Ectodermal cell (in vitro differentiated cells): ENCODE measurements at regions not wholly inside any gene's neighbourhood (a gene's known extent, or its start where the extent isn't known, plus 50 kb on each side); places are given as distances from the start of the nearest gene placed in this dataset.
"Not testable (repeated sequence)": the region's sequence is repeated elsewhere in the genome, so short reads cannot be mapped to it uniquely, and the experiment has no call there.

Experiments
- H3K27ac ChIP-seq: 2 replicates; pipeline ENCODE4 v1.7.0; 2013; ENCODE audit warnings: mild to moderate bottlenecking, low read depth, low read length; ENCODE audit not compliant: insufficient read depth, poor library complexity, severe bottlenecking
- H3K27me3 ChIP-seq: 2 replicates; pipeline ENCODE4 v1.7.0; 2013; ENCODE audit warnings: mild to moderate bottlenecking, low read length; ENCODE audit not compliant: insufficient read depth, control insufficient read depth, poor library complexity, severe bottlenecking
- H3K36me3 ChIP-seq: one replicate; pipeline ENCODE4 v1.7.0; 2013; ENCODE audit warnings: low read length; ENCODE audit not compliant: control insufficient read depth, insufficient read depth
- H3K4me1 ChIP-seq: one replicate; pipeline ENCODE4 v1.7.0; 2013; ENCODE audit warnings: low read length; ENCODE audit not compliant: control insufficient read depth, insufficient read depth
- H3K4me3 ChIP-seq: 2 replicates; pipeline ENCODE4 v1.7.0; 2013; ENCODE audit warnings: low read depth, low read length, control low read depth; ENCODE audit not compliant: insufficient read depth
- H3K9me3 ChIP-seq: 2 replicates; pipeline ENCODE4 v1.7.0; 2013; ENCODE audit warnings: mild to moderate bottlenecking, low read length, moderate library complexity; ENCODE audit not compliant: control insufficient read depth
- WGBS, 2 experiments: methylation state at CpG; one replicate each; pipeline ENCODE4 v1.1.7; 2013; ENCODE audit warnings: missing lambda C conversion rate in 2 of 2; 5-methylcytosine and 5-hydroxymethylcytosine counted together

- H3K27ac ChIP-seq = no peak overlapping the region
- WGBS, 2 experiments = 83 to 87% methylated on average over 6 of the region's 6 CpGs
- H3K27me3 ChIP-seq = peaks cover 3% of the 10 kb centered on the region
- no peaks in the 10 kb centered on the region for H3K9me3 ChIP-seq
- no peak overlapping the region for H3K4me3 ChIP-seq
- no peaks in the 10 kb centered on the region for H3K36me3 ChIP-seq
- H3K4me1 ChIP-seq = peaks cover under 1% of the 10 kb centered on the region
These were observed 68.7 kb downstream of the MSX2 start for GRCh38 chr5:174793076-174793475.

DNA sequence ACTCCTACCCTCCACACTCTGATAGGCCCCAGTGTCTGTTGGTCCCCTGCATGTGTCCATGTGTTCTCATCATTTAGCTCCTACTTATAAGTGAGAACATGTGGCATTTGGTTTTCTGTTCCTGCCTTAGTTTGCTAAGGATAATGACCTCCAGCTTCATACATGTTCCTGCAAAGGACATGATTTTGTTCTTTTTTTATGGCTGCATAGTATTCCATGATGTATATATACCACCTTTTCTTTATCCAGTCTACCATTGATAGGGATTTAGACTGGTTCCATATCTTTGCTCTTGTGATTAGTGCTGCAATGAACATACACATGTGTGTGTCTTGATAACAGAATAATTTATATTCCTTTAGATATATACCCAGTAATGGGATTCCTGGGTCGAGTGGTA, 67.9 kb downstream of the MSX2 start:
- not testable (repeated sequence) for H3K27me3 ChIP-seq, H3K36me3 ChIP-seq, H3K4me1 ChIP-seq, H3K4me3 ChIP-seq, H3K9me3 ChIP-seq, H3K27ac ChIP-seq
- WGBS, 2 experiments = 86 to 100% methylated on average over 1 of the region's 1 CpG

GRCh38 chr5:174790906-174791305, 66.5 kb downstream of the MSX2 start:
- H3K27ac ChIP-seq = no peak overlapping the region
- 85 to 88% methylated on average over 4 of the region's 4 CpGs for WGBS, 2 experiments
- H3K27me3 ChIP-seq = peaks cover 3% of the 10 kb centered on the region
- H3K4me3 ChIP-seq = no peak overlapping the region
- no peaks in the 10 kb centered on the region for H3K4me1 ChIP-seq
- H3K36me3 ChIP-seq = no peaks in the 10 kb centered on the region
- H3K9me3 ChIP-seq = no peaks in the 10 kb centered on the region

DNA sequence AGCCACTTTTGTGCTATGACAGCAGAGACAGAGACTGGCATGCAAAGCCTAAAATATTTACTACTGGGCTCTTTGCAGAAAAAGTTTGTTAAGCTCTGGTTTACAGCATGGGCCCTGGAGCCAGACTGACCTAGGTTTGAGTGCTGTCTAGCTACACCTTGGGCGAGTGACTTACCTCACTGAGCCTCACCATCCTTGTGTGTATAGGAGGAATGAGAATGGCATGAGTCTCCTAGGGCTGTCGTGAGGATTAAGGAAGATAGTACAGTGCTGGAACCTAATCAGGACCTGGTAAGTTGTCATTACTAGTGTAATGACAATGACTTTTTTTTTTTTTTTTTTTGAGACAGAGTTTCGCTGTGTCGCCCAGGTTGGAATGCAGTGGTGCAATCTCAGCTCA, 65.2 kb downstream of the MSX2 start:
- H3K27ac ChIP-seq = no peak overlapping the region
- H3K9me3 ChIP-seq = no peaks in the 10 kb centered on the region
- 71 to 75% methylated on average over 4 of the region's 4 CpGs for WGBS, 2 experiments
- H3K4me1 ChIP-seq = no peaks in the 10 kb centered on the region
- H3K27me3 ChIP-seq = peaks cover 3% of the 10 kb centered on the region
- no peak overlapping the region for H3K4me3 ChIP-seq
- no peaks in the 10 kb centered on the region for H3K36me3 ChIP-seq

GRCh38 chr5:174785120-174785680, 60.8 kb downstream of the MSX2 start:
- Histone ChIP-seq H3K27me3 (no peaks in the 10 kb centered on the region), H3K27ac (no peak overlapping the region), H3K4me3 (no peak overlapping the region), H3K9me3 (no peaks in the 10 kb centered on the region), H3K4me1 (no peaks in the 10 kb centered on the region), H3K36me3 (no peaks in the 10 kb centered on the region)
- 92 to 97% methylated on average over 5 of the region's 5 CpGs for WGBS, 2 experiments
